GM12891 (cell line): ENCODE measurements at regions not wholly inside any gene's neighbourhood (a gene's known extent, or its start where the extent isn't known, plus 50 kb on each side); places are given as distances from the start of the nearest gene placed in this dataset.

Experiments used
- POLR2A ChIP-seq: IDR thresholded peaks from 2 replicates; pipeline ENCODE4 v1.6.1; 2011; ENCODE audit warnings: low read depth, low read length, control low read depth
- POLR2AphosphoS5 ChIP-seq: IDR thresholded peaks from 2 replicates; pipeline ENCODE4 v1.6.1; 2011; ENCODE audit warnings: low read depth, low read length, control low read depth
- SPI1 ChIP-seq: IDR thresholded peaks from 2 replicates; pipeline ENCODE4 v1.6.1; 2011; ENCODE audit warnings: low read depth, low read length, control low read depth
- TAF1 ChIP-seq: IDR thresholded peaks from 2 replicates; pipeline ENCODE4 v1.6.1; 2011; ENCODE audit warnings: low read depth, low read length, control low read depth

DNA sequence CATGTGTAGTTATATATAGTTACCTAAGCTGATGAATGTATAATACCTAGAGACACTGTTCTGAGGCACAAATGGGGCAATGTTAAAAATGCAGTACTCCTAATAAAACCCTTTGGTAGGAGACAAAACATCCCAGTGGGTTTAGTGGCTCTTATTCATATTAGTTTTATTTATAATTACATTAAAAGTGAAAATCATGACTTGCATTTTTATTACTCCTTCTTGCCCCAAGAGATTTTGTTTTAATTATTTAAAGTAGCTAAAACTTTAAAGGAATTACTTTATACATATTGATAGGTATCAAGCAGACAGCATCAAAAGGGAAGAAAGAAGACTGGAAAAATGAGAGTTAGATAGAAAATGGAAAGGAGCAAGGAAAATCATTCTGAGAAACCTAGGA lies 688.6 kb downstream of the GALC start:
- no peak for TF ChIP-seq POLR2A
- TF ChIP-seq TAF1: no peak
- TF ChIP-seq POLR2AphosphoS5: no peak
- TF ChIP-seq SPI1: no peak
